GM18907 (cell line): ENCODE measurements at regions not wholly inside any gene's neighbourhood (a gene's known extent, or its start where the extent isn't known, plus 50 kb on each side); places are given as distances from the start of the nearest gene placed in this dataset.
"Not testable (repeated sequence)": the region's sequence is repeated elsewhere in the genome, so short reads cannot be mapped to it uniquely, and the experiment has no call there.

ENCODE experiments used
- ATAC-seq: cut with Tn5 transposase; IDR thresholded peaks from one replicate; pipeline ENCODE4 v1.9.1; 2021; ENCODE audit warnings: mild to moderate bottlenecking, moderate library complexity; ENCODE audit not compliant: unreplicated experiment

DNA sequence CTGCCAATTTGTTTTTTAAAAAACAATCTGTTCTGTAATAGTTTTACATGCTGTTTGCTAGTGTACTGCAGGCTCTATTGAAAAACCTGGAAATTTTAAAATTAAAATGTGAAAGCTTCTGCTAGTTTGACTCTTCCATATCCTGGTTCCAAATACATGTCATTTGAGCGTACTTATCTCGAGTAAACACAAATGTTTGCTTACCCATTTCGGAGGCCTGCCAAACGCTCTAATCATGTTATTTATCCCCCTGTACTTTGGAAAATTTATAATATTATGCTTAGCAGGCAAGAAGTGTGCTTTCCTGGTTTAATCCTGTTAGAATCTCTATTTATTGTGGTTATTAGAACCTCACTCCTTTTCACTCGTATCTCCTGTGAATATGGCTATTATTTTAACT lies 476.8 kb upstream of the CYLC2 start:
- no peak for ATAC-seq

GRCh38 chr9:102514541-102514940 lies 480.6 kb upstream of the CYLC2 start:
- ATAC-seq, result no peak

DNA sequence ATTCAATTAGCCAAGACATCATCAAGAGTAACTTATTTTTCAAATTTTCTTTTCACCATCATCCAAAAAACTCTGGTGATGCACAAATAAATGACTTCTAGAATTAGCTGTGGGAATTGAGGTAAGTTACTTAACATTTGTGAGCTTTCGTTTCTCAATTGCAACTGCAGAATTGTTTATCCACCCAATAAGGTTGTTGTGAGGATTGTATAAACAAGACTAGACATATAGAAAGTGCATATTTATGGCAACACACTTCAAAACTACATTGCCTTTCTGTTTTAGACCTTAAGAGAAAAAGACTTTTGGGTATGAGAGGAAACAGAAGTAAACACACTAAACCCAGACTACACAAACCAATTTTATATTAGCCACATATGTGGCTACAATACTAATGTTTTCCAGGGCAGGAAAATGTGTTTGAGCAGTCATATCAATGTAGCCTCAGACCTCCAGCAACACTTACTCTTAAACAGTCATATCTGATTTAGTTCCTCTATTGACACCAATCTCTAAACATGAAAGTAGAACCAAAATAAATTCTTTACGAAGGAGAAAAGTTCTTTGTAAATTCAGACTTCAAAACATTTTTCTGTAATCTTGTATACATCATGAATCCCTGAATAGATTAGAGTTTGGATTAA lies 488.0 kb upstream of the CYLC2 start:
- no peak for ATAC-seq

DNA sequence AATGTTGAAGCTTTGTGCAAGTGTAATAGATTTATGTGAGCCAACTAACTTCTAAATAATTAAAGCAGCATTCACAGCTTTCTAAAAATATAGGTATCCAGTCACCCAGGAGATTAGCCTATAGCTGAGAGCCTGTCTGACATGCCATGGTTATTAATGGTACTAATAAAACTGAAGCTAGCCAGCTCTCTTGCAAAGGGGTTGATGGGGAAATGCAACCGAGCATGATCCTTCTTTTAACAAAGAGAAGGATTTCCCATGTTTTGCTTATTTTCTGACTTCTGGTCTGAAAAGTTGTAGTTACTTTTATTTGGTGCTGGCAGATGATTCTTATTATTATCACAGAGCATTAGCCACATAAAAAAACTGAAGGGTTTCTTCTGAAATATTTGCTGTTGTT lies 488.7 kb upstream of the CYLC2 start:
- ATAC-seq, result no peak

- ATAC-seq, result no peak
These were observed 495.7 kb upstream of the CYLC2 start for GRCh38 chr9:102499468-102499867.

DNA sequence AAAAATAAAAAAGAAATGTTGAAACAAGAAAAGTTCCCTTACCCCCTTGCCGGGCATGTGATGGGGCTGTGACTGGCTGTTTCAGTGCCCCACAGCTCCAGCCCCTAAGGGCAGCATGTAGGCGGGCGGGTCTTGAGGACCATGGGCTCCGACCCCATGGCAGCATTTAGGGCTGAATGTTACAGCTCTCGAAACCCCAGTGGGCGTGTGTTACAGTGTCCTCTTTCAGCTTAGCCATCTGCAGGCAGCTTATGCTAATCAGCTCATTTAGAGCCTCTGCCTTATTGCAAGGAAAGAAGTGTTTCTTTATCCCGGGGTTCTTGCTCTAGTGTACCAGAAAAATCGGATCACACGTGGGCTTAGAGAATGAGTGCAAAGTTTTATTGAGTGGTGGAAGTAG lies 497.4 kb upstream of the CYLC2 start:
- ATAC-seq, result no peak

- not testable (repeated sequence) for ATAC-seq
These were observed 508.2 kb upstream of the CYLC2 start for GRCh38 chr9:102486976-102487375.

- no peak for ATAC-seq
These were observed 511.5 kb upstream of the CYLC2 start for GRCh38 chr9:102483651-102484050.

- no peak for ATAC-seq
These were observed 512.4 kb upstream of the CYLC2 start for GRCh38 chr9:102482776-102483175.

- ATAC-seq, result no peak
These were observed 515.9 kb upstream of the CYLC2 start for GRCh38 chr9:102479191-102479590.

GRCh38 chr9:102474357-102474756 lies 520.8 kb upstream of the CYLC2 start:
- ATAC-seq, result no peak

DNA sequence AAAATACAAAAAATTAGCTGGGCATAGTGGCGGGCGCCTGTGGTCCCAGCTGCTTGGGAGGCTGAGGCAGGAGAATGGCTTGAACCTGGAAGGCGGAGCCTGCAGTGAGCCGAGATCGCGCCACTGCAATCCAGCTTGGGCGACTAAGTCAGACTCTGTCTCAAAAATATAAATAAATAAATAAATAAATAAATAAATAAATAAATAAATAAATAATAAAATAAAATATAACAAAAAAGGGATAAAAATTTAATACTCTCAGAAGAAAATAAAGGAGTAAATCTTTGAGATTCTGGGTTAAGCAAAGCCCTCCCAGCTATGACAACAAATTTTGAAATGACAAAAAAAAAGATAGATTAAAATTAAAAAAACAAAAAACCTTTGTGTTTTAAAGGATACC lies 525.7 kb upstream of the CYLC2 start:
- ATAC-seq, result not testable (repeated sequence)

DNA sequence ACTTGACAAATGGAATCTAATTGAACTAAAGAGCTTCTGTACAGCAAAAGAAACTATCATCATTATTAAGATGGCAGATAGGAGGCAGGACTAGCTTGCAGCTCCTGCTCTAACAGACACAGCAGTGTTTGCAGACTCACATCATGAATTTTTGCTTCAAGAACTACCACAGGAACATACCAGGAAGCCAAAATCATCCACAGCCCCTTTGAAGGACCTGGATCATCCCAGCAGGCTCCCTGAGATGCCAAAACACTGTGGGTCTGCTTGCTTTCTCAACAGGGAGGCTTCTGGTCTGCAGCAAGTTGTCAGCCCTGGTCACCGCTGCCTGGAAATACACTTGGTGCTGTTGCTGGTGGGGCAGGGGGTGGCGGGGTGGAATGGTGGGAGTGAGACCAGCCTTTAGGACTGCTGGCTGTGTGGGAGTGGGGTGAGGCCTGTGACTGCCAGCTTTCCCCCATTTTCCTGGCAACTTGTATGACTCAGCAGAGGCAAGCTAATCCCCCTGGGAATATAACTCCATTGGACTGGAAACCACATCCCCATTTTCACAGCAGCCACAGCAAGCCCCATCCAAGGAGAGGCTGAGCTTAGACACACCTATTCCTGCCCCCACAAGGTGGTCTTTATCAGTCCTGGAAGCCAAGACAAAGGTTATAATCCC lies 533.8 kb upstream of the CYLC2 start:
- no peak for ATAC-seq

GRCh38 chr9:102459828-102460227 lies 535.3 kb upstream of the CYLC2 start:
- no peak for ATAC-seq

GRCh38 chr9:102456562-102456961 lies 538.6 kb upstream of the CYLC2 start:
- no peak for ATAC-seq

GRCh38 chr9:102445906-102446305 lies 549.2 kb upstream of the CYLC2 start:
- ATAC-seq, result no peak

DNA sequence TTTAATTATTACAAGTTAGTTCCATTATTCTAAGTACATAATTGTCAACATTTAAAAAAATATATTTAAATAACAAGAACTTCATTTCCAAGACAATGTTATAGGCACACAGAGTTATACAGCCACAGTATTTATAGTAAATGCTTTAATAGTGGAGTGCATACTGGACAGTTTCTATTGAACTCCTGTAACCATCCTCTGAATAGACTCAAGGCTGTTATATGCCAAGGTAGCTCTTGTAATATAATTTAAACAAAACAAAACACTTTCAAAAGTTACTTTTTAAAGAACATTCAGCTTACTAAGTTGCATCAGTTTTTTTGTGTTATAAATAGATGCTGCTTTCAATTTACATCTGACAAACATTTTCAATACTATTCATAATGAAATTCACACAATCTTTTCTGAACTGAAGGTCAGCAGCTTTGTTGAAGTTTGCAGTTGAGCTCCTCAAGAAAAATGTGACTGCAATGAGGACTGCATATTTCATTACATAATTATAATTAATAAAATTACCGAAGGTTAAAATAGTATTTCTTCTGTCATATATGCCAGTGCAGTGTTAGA lies 549.9 kb upstream of the CYLC2 start:
- ATAC-seq, result no peak

DNA sequence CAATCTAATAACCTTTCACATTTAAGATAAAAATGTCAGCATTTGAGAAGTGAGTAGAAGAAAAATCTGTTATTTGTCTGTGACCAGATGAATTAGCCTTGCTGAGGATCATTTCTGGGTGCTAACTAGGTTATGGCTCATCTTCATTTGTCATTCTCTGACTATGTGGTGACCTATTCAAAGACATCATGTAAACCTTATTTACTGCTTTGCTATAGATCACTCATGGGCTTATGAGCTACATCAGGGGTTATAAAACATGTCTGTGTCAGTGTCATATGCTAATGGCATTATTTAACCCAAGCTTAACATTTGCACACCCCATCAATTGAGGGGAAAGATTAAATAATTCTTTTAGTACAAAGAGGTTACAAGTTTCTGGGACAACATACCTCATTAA lies 555.5 kb upstream of the CYLC2 start:
- ATAC-seq, result no peak

- not testable (repeated sequence) for ATAC-seq
These were observed 558.5 kb upstream of the CYLC2 start for GRCh38 chr9:102436599-102436998.

GRCh38 chr9:102435427-102435826 lies 559.7 kb upstream of the CYLC2 start:
- ATAC-seq, result no peak

DNA sequence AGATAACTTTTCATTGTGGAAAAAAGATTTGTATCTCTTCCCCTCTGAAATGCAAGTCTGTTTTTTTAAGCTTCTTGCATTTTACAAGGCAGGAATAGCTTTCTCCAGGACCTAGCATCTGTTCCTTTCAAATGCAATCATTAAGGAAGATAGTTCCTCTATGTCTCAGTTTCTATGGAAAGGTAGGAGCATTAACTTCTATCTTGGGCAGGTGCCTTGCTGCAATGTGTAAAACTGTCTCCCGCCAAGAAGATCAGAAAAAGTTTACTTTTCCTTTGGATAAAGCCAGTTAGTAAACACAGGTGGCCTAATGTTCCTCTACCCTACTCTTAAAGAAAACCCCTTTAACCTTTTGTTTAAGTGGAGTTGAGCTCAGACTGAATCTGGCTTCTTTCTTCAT lies 560.6 kb upstream of the CYLC2 start:
- no peak for ATAC-seq

DNA sequence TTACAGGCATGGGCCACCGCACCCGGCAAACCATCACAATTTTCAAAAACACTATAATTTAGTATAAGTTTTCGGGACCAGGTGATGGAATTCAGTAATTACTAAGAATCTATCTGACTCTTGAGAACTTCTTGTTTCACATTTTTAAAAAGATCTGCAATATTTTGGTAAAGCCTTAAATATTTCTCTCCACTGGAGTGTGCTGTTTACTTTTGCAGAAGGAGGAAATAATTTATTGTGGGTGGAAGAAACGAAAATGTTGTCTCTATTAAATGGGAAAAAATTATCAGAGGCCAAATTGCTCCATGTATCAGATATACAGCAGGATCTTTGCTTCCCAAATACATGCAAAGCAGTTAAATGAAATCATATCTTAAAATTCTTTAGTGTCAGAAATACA lies 566.8 kb upstream of the CYLC2 start:
- no peak for ATAC-seq

DNA sequence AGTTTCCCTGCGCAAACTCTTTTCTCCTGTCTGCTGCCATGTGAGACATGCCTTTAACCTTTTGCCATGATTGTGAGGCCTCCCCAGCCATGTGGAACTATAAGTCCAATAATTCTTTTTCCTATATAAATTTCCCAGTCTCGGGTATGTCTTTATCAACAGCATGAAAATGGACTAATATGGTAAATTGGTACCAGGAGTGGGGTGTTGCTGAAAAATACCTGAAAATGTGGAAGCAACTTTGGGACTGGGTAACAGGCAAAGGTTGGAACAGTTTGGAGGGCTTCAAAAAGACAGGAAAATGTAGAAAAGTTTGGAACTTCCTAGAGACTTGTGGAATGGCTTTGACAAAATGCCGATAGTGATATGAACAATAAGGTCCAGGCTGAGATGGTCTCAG lies 578.9 kb upstream of the CYLC2 start:
- not testable (repeated sequence) for ATAC-seq
